ENCODE measurements at regions not wholly inside any gene's neighbourhood (a gene's known extent, or its start where the extent isn't known, plus 50 kb on each side); places are given as distances from the start of the nearest gene placed in this dataset.

DNA sequence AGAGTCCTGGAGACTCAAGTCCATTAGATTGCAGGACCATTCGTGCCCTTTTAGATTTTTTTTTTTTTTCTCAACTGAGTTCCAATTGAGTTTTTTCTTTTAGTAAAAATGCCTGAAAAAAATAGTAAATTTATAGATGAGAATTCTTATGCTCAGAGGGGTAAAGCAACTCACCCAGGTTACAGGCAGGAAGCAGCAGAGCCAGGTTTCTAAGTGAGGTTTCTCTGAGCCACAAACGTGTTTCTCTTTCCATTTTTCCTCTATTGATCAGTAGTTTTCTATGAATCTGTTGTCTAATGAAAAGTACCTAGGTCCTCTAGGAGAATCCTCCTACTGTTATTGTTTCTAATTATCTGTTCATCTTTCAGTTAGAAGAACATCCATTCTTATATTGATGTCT, 66.4 kb upstream of the C12orf71 start:
- TF ChIP-seq, protein P1, sequence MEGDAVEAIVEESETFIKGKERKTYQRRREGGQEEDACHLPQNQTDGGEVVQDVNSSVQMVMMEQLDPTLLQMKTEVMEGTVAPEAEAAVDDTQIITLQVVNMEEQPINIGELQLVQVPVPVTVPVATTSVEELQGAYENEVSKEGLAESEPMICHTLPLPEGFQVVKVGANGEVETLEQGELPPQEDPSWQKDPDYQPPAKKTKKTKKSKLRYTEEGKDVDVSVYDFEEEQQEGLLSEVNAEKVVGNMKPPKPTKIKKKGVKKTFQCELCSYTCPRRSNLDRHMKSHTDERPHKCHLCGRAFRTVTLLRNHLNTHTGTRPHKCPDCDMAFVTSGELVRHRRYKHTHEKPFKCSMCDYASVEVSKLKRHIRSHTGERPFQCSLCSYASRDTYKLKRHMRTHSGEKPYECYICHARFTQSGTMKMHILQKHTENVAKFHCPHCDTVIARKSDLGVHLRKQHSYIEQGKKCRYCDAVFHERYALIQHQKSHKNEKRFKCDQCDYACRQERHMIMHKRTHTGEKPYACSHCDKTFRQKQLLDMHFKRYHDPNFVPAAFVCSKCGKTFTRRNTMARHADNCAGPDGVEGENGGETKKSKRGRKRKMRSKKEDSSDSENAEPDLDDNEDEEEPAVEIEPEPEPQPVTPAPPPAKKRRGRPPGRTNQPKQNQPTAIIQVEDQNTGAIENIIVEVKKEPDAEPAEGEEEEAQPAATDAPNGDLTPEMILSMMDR (IDR thresholded peaks at IDR 0.05; ENCODE audit: low read length): no peak
- no peak for TF ChIP-seq EZH2 (IDR thresholded peaks at IDR 0.05; ENCODE audit: borderline replicate concordance, low read length)

Data from OCI-LY1 (cell line).